GM06990 (cell line): ENCODE measurements at regions not wholly inside any gene's neighbourhood (a gene's known extent, or its start where the extent isn't known, plus 50 kb on each side); places are given as distances from the start of the nearest gene placed in this dataset.

ENCODE experiments used
- DNase-seq: peaks from one replicate; pipeline ENCODE4 v3.0.0-alpha.2; 2011; ENCODE audit not compliant: insufficient read length; ENCODE audit errors: extremely low read depth
- H3K27me3 ChIP-seq: replicated peaks from 2 replicates; pipeline ENCODE4 v1.6.0; 2011; ENCODE audit warnings: low read length; ENCODE audit not compliant: control insufficient read depth, insufficient read depth
- H3K36me3 ChIP-seq: 2 replicates; pipeline ENCODE4 v1.5.1; 2011; ENCODE audit warnings: low read length; ENCODE audit not compliant: control insufficient read depth, insufficient read depth
- H3K4me3 ChIP-seq: replicated peaks from 2 replicates; pipeline ENCODE4 v1.5.1; 2011; ENCODE audit warnings: low read depth, mild to moderate bottlenecking, control low read depth, low read length
- TF ChIP-seq, protein P1 (sequence below): IDR thresholded peaks from 2 replicates; pipeline ENCODE4 v1.5.1; 2011; ENCODE audit warnings: low read length, control low read depth, mild to moderate bottlenecking, inconsistent platforms; ENCODE audit not compliant: insufficient read depth, poor library complexity, severe bottlenecking

GRCh38 chr20:57780398-57780797 lies 70.6 kb upstream of the PMEPA1 start:
- no peak for DNase-seq
- TF ChIP-seq, protein P1, sequence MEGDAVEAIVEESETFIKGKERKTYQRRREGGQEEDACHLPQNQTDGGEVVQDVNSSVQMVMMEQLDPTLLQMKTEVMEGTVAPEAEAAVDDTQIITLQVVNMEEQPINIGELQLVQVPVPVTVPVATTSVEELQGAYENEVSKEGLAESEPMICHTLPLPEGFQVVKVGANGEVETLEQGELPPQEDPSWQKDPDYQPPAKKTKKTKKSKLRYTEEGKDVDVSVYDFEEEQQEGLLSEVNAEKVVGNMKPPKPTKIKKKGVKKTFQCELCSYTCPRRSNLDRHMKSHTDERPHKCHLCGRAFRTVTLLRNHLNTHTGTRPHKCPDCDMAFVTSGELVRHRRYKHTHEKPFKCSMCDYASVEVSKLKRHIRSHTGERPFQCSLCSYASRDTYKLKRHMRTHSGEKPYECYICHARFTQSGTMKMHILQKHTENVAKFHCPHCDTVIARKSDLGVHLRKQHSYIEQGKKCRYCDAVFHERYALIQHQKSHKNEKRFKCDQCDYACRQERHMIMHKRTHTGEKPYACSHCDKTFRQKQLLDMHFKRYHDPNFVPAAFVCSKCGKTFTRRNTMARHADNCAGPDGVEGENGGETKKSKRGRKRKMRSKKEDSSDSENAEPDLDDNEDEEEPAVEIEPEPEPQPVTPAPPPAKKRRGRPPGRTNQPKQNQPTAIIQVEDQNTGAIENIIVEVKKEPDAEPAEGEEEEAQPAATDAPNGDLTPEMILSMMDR, result no peak
- Histone ChIP-seq H3K27me3 (no peaks in the 10 kb centered on the region), H3K36me3 (no peaks in the 10 kb centered on the region), H3K4me3 (no peak overlapping the region)

DNA sequence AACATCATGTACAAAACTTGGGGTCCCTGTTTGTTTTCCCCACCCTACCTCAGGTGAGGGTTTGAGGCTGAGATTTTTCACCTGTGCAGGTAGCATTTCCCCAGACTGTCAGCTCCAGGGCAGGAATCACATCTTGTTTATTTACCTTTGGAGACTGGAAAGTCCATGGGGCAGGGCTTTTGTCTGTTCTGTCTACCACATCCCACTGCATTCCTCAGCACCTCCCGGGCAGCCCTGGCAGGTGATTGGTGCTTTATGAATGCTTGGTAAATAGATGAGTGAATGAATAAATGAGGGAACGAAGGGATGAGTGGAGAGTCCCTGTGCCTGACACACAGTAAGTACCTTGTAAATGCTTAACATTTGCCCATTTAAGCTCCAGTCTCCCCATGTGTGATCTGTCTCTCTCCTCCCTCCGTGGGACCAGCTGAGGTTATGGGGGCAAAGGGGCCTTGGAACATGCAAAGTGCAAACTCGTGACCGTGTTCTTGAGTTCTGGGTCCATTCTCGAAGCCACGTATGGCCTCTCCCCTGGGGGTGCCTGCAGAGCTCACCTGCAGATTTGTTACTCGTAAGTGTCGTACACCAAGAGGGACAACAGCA lies 69.7 kb upstream of the PMEPA1 start:
- Histone ChIP-seq H3K36me3 (no peaks in the 10 kb centered on the region), H3K4me3 (no peak overlapping the region), H3K27me3 (no peaks in the 10 kb centered on the region)
- TF ChIP-seq, protein P1, result no peak
- no peak for DNase-seq

- TF ChIP-seq, protein P1, result no peak
- H3K4me3 ChIP-seq, result no peak overlapping the region
- no peaks in the 10 kb centered on the region for H3K27me3 ChIP-seq
- no peak for DNase-seq
- H3K36me3 ChIP-seq, result no peaks in the 10 kb centered on the region
Measured at GRCh38 chr20:57777911-57778310, 68.1 kb upstream of the PMEPA1 start.

- DNase-seq, result no peak
- H3K36me3 ChIP-seq, result no peaks in the 10 kb centered on the region
- H3K27me3 ChIP-seq, result no peaks in the 10 kb centered on the region
- TF ChIP-seq, protein P1, result no peak
- no peak overlapping the region for H3K4me3 ChIP-seq
Measured at GRCh38 chr20:57774951-57775350, 65.1 kb upstream of the PMEPA1 start.

GRCh38 chr20:57774111-57774880 lies 64.5 kb upstream of the PMEPA1 start:
- TF ChIP-seq, protein P1, result no peak

More at GRCh38 chr20:57774111-57774880, 64.5 kb upstream of the PMEPA1 start:
- H3K27me3 ChIP-seq, result no peaks in the 10 kb centered on the region
- H3K36me3 ChIP-seq, result no peaks in the 10 kb centered on the region
- DNase-seq, result no peak
- no peak overlapping the region for H3K4me3 ChIP-seq
